Glutamatergic neuron (in vitro differentiated cells): ENCODE measurements at regions not wholly inside any gene's neighbourhood (a gene's known extent, or its start where the extent isn't known, plus 50 kb on each side); places are given as distances from the start of the nearest gene placed in this dataset.

Experiments
- DNase-seq: peaks from one replicate; pipeline ENCODE4 v3.0.0; 2022
- H3K27ac Mint-ChIP-seq: one replicate; pipeline ENCODE4 v1.8.0; 2020; ENCODE audit warnings: mild to moderate bottlenecking, mixed read lengths, inconsistent platforms; ENCODE audit not compliant: unreplicated experiment
- H3K27me3 Mint-ChIP-seq: one replicate; pipeline ENCODE4 v1.8.0; 2020; ENCODE audit warnings: mild to moderate bottlenecking, moderate library complexity, mixed read lengths, inconsistent platforms; ENCODE audit not compliant: unreplicated experiment
- H3K36me3 Mint-ChIP-seq: one replicate; pipeline ENCODE4 v1.8.0; 2020; ENCODE audit warnings: mild to moderate bottlenecking, mixed read lengths, inconsistent platforms; ENCODE audit not compliant: unreplicated experiment
- H3K4me1 Mint-ChIP-seq: one replicate; pipeline ENCODE4 v1.8.0; 2020; ENCODE audit warnings: mild to moderate bottlenecking, low read depth, mixed read lengths, inconsistent platforms; ENCODE audit not compliant: unreplicated experiment
- H3K4me3 Mint-ChIP-seq: one replicate; pipeline ENCODE4 v1.8.0; 2020; ENCODE audit warnings: mild to moderate bottlenecking, mixed read lengths, inconsistent platforms; ENCODE audit not compliant: unreplicated experiment
- H3K9me3 Mint-ChIP-seq: one replicate; pipeline ENCODE4 v1.8.0; 2020; ENCODE audit warnings: mild to moderate bottlenecking, moderate library complexity, mixed read lengths, inconsistent platforms; ENCODE audit not compliant: unreplicated experiment
- CTCF ChIP-seq: fragments of 200-600 bp; sonication (generic); IDR thresholded peaks from one replicate; pipeline ENCODE4 v1.5.0; 2021; ENCODE audit not compliant: partially characterized antibody, unreplicated experiment

- Mint-ChIP-seq H3K4me3 (no peak overlapping the region), H3K36me3 (no peaks in the 10 kb centered on the region), H3K4me1 (no peaks in the 10 kb centered on the region), H3K9me3 (no peaks in the 10 kb centered on the region), H3K27me3 (no peaks in the 10 kb centered on the region), H3K27ac (no peak overlapping the region)
- no peak for TF ChIP-seq CTCF
- no peak for DNase-seq
Measured at GRCh38 chr3:59411694-59412093, 361.9 kb upstream of the CFAP20DC start.

- Mint-ChIP-seq H3K27ac (no peak overlapping the region), H3K9me3 (no peaks in the 10 kb centered on the region), H3K4me3 (no peak overlapping the region), H3K27me3 (no peaks in the 10 kb centered on the region), H3K4me1 (no peaks in the 10 kb centered on the region), H3K36me3 (no peaks in the 10 kb centered on the region)
- no peak for DNase-seq
- no peak for TF ChIP-seq CTCF
Measured at GRCh38 chr3:59411186-59411585, 361.4 kb upstream of the CFAP20DC start.

GRCh38 chr3:59408047-59408624, 358.3 kb upstream of the CFAP20DC start:
- Mint-ChIP-seq H3K4me3 (no peak overlapping the region), H3K36me3 (no peaks in the 10 kb centered on the region), H3K27ac (no peak overlapping the region), H3K27me3 (no peaks in the 10 kb centered on the region), H3K9me3 (no peaks in the 10 kb centered on the region), H3K4me1 (no peaks in the 10 kb centered on the region)
- no peak for TF ChIP-seq CTCF
- DNase-seq, result no peak

GRCh38 chr3:59407425-59407824, 357.6 kb upstream of the CFAP20DC start:
- no peak overlapping the region for H3K4me3 Mint-ChIP-seq
- no peaks in the 10 kb centered on the region for H3K9me3 Mint-ChIP-seq
- no peak for DNase-seq
- H3K4me1 Mint-ChIP-seq, result no peaks in the 10 kb centered on the region
- no peaks in the 10 kb centered on the region for H3K27me3 Mint-ChIP-seq
- TF ChIP-seq CTCF, result no peak
- H3K36me3 Mint-ChIP-seq, result no peaks in the 10 kb centered on the region
- H3K27ac Mint-ChIP-seq, result no peak overlapping the region

- no peaks in the 10 kb centered on the region for H3K4me1 Mint-ChIP-seq
- no peaks in the 10 kb centered on the region for H3K27me3 Mint-ChIP-seq
- no peak overlapping the region for H3K4me3 Mint-ChIP-seq
- TF ChIP-seq CTCF, result no peak
- no peaks in the 10 kb centered on the region for H3K36me3 Mint-ChIP-seq
- DNase-seq, result no peak
- no peak overlapping the region for H3K27ac Mint-ChIP-seq
- H3K9me3 Mint-ChIP-seq, result no peaks in the 10 kb centered on the region
Measured at GRCh38 chr3:59406943-59407342, 357.1 kb upstream of the CFAP20DC start.
